ENCODE measurements at regions not wholly inside any gene's neighbourhood (a gene's known extent, or its start where the extent isn't known, plus 50 kb on each side); places are given as distances from the start of the nearest gene placed in this dataset.

DNA sequence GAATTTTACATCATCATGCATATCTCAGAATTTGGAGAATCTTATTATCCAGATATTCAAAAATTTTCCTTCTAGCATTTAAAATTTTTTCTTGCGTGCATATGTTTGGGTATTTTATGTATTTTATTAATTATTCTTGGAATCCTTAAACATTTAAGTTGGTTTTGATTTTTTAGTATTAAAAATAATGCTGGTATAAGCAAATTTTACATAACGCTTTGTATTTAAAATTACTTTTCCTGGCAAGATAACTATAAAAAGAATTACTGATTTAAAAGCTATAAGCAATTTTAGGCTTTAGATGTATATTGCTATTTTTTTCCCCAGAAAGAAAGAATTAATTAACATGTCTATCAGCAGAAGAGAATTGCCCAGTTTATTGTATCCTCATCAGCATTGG lies 224.6 kb upstream of the STXBP6 start:
- 48 to 70% methylated on average over 2 of the region's 2 CpGs for WGBS, 2 donors (ENCODE audit: low coverage in 1 of 2)
- TF ChIP-seq EP300 (IDR thresholded peaks at IDR 0.05) (no peak), POLR2AphosphoS5 (IDR thresholded peaks at IDR 0.05) (no peak), POLR2A (IDR thresholded peaks at IDR 0.05) (no peak), CTCF (IDR thresholded peaks at IDR 0.05) (no peak)

DNA sequence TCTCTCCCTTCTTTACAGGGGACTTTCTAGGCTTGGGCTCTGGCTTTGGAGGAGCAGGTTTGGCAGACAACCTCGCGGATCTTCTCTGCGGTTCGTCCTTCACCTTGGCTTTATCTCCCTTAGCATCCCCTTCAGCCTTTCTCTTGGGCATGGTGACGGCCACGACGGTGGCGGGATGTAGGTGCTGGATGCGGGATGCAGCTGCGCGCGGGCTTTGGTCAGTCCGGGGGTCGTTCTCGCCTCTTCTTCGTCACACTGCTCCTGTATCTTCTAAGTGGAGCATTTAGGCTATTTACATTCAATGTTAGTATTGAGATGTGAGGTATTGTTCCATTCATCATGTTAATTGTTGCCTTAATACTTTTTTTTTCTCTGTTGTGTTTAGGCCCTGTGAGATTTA lies 217.2 kb upstream of the STXBP6 start:
- no peak for ATAC-seq
- WGBS, 2 donors (ENCODE audit: low coverage in 1 of 2) = 90% methylated on average over 15 of the region's 16 CpGs; no CpG with 5 or more reads in 1 of the 2 donors
- TF ChIP-seq CTCF (IDR thresholded peaks at IDR 0.05) (no peak), POLR2A (IDR thresholded peaks at IDR 0.05) (no peak), EP300 (IDR thresholded peaks at IDR 0.05) (no peak), POLR2AphosphoS5 (IDR thresholded peaks at IDR 0.05) (no peak)
- Histone ChIP-seq H3K36me3 (no peaks in the 10 kb centered on the region), H3K9me3 (peaks cover 0 to 10% (median 0%) of the 10 kb centered on the region in 3 donors), H3K27me3 (no peaks in the 10 kb centered on the region), H3K4me3 (no peak overlapping the region), H3K27ac (no peak overlapping the region), H3K4me1 (no peaks in the 10 kb centered on the region)

More for the DNA sequence above, 224.6 kb upstream of the STXBP6 start:
- H3K4me3 ChIP-seq = no peak overlapping the region
- H3K27me3 ChIP-seq = no peaks in the 10 kb centered on the region
- no peaks in the 10 kb centered on the region for H3K36me3 ChIP-seq
- no peak overlapping the region for H3K27ac ChIP-seq
- H3K9me3 ChIP-seq = no peaks in the 10 kb centered on the region
- ATAC-seq = no peak
- H3K4me1 ChIP-seq = no peaks in the 10 kb centered on the region

- 43 to 85% methylated on average over 1 of the region's 1 CpG for WGBS, 2 donors (ENCODE audit: low coverage in 1 of 2)
- H3K27ac ChIP-seq = no peak overlapping the region
- no peak for TF ChIP-seq POLR2A (IDR thresholded peaks at IDR 0.05)
- TF ChIP-seq CTCF (IDR thresholded peaks at IDR 0.05) = no peak
- TF ChIP-seq EP300 (IDR thresholded peaks at IDR 0.05) = no peak
- no peak for TF ChIP-seq POLR2AphosphoS5 (IDR thresholded peaks at IDR 0.05)
- H3K4me3 ChIP-seq = no peak overlapping the region
- no peaks in the 10 kb centered on the region for H3K4me1 ChIP-seq
- ATAC-seq = no peak
- H3K36me3 ChIP-seq = no peaks in the 10 kb centered on the region
- H3K27me3 ChIP-seq = no peaks in the 10 kb centered on the region
- H3K9me3 ChIP-seq = no peaks in the 10 kb centered on the region
Measured at GRCh38 chr14:25259470-25259869, 209.5 kb upstream of the STXBP6 start.

GRCh38 chr14:25252793-25253192 lies 202.8 kb upstream of the STXBP6 start:
- no peak for ATAC-seq
- 73 to 74% methylated on average over 9 to 10 of the region's 11 CpGs for WGBS, 2 donors (ENCODE audit: low coverage in 1 of 2)
- no peaks in the 10 kb centered on the region for H3K4me1 ChIP-seq
- no peak for TF ChIP-seq EP300 (IDR thresholded peaks at IDR 0.05)
- TF ChIP-seq CTCF (IDR thresholded peaks at IDR 0.05) = no peak
- TF ChIP-seq POLR2A (IDR thresholded peaks at IDR 0.05) = no peak
- TF ChIP-seq POLR2AphosphoS5 (IDR thresholded peaks at IDR 0.05) = no peak
- no peaks in the 10 kb centered on the region for H3K27me3 ChIP-seq
- no peak overlapping the region for H3K27ac ChIP-seq
- no peaks in the 10 kb centered on the region for H3K9me3 ChIP-seq
- H3K4me3 ChIP-seq = no peak overlapping the region
- H3K36me3 ChIP-seq = no peaks in the 10 kb centered on the region

DNA sequence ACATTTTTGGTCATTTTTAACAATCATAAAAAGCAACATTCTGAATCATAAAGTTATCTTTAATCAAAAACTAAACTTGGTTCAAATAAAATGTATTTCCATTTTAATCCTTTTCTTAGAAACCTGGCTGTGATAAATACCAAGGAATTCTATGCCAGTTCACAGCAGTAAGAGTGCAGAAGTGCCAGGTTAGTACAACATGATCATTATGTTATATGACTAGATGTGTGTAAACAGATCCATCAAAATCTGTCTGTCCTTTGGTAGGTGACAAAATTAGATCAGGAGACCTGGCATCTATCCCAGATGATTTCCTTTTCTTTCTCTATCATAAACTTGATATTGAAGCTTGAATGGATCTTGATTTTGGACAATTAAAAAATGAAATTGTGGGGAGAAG lies 200.6 kb upstream of the STXBP6 start:
- H3K27ac ChIP-seq = no peak overlapping the region
- H3K27me3 ChIP-seq = no peaks in the 10 kb centered on the region
- no peaks in the 10 kb centered on the region for H3K4me1 ChIP-seq
- no peaks in the 10 kb centered on the region for H3K36me3 ChIP-seq
- TF ChIP-seq POLR2A (IDR thresholded peaks at IDR 0.05) (no peak), POLR2AphosphoS5 (IDR thresholded peaks at IDR 0.05) (no peak), EP300 (IDR thresholded peaks at IDR 0.05) (no peak), CTCF (IDR thresholded peaks at IDR 0.05) (no peak)
- H3K9me3 ChIP-seq = no peaks in the 10 kb centered on the region
- H3K4me3 ChIP-seq = no peak overlapping the region
- no peak for ATAC-seq
